GM12864 (cell line): ENCODE measurements at regions not wholly inside any gene's neighbourhood (a gene's known extent, or its start where the extent isn't known, plus 50 kb on each side); places are given as distances from the start of the nearest gene placed in this dataset.

Experiments used
- DNase-seq: peaks from one replicate; pipeline ENCODE4 v3.0.0-alpha.2; 2011; ENCODE audit warnings: low read depth
- H3K4me3 ChIP-seq: 2 replicates; pipeline ENCODE4 v1.5.1; 2011; ENCODE audit warnings: mild to moderate bottlenecking, low read depth, low read length, control low read depth
- TF ChIP-seq, protein P1 (sequence below): IDR thresholded peaks from 2 replicates; pipeline ENCODE4 v1.5.1; 2011; ENCODE audit warnings: low read depth, mild to moderate bottlenecking, moderate library complexity, low read length, control low read depth, inconsistent platforms; ENCODE audit errors: missing control alignments

DNA sequence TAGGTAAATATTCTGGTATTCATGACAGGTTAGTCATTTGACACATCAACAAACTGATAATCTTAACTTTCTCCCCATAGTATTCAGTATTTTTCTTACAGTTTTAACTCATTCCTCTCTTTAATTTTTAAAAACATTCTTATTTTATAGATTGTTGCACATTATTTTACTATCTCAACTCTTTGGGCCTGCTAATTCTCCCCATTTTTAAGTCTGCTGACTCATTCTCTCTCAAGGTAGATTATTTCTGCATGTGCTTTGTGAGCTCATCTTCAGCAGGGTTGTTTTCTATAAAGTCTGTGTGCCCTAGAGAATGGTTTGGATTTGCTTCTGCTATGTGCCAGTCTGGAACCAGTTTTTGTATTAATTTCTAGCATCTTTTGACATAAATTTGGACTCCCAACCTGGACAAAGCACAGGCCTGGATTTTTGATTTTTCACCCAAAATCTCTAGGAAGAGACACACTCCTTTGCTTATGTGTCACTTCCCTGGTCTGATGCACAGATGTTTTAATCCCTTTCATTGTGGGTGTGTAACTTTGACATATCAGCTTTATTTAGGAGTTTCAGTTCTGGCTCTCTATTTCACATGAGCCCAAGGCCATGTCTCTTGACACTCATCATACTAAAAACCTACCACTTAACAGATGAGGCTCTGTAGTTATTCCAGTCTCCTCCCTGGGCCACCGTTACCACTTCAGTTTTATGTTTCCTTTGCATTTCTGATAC lies 194.3 kb upstream of the PGRMC2 start:
- DNase-seq, result no peak
- no peak overlapping the region for H3K4me3 ChIP-seq
- TF ChIP-seq, protein P1, sequence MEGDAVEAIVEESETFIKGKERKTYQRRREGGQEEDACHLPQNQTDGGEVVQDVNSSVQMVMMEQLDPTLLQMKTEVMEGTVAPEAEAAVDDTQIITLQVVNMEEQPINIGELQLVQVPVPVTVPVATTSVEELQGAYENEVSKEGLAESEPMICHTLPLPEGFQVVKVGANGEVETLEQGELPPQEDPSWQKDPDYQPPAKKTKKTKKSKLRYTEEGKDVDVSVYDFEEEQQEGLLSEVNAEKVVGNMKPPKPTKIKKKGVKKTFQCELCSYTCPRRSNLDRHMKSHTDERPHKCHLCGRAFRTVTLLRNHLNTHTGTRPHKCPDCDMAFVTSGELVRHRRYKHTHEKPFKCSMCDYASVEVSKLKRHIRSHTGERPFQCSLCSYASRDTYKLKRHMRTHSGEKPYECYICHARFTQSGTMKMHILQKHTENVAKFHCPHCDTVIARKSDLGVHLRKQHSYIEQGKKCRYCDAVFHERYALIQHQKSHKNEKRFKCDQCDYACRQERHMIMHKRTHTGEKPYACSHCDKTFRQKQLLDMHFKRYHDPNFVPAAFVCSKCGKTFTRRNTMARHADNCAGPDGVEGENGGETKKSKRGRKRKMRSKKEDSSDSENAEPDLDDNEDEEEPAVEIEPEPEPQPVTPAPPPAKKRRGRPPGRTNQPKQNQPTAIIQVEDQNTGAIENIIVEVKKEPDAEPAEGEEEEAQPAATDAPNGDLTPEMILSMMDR, result no peak

GRCh38 chr4:128480945-128481344 lies 193.3 kb upstream of the PGRMC2 start:
- TF ChIP-seq, protein P1, result no peak
- no peak for DNase-seq

GRCh38 chr4:128477540-128477939 lies 189.9 kb upstream of the PGRMC2 start:
- no peak overlapping the region for H3K4me3 ChIP-seq
- DNase-seq, result no peak
- TF ChIP-seq, protein P1, result no peak

More at GRCh38 chr4:128480945-128481344, 193.3 kb upstream of the PGRMC2 start:
- no peak overlapping the region for H3K4me3 ChIP-seq

DNA sequence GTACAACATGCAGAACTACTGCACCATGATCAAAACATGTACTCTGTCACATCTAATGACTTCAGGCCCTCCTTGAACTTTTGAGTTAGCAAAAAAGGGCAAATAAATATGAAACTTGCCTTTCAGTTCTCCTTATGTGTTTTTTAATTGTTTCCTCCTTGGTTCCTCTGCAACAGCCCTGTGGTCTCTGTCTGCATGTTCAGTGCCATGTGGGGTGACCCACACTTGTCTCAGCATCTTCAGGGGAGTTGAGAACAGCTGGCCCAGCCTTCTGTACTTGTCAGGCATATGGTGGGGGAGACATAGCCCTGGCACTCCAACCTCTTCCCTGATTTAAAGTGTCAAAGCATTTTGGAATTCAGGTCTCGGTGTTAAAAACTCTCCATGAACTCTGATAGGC lies 188.0 kb upstream of the PGRMC2 start:
- H3K4me3 ChIP-seq, result no peak overlapping the region
- TF ChIP-seq, protein P1, result no peak
- no peak for DNase-seq

DNA sequence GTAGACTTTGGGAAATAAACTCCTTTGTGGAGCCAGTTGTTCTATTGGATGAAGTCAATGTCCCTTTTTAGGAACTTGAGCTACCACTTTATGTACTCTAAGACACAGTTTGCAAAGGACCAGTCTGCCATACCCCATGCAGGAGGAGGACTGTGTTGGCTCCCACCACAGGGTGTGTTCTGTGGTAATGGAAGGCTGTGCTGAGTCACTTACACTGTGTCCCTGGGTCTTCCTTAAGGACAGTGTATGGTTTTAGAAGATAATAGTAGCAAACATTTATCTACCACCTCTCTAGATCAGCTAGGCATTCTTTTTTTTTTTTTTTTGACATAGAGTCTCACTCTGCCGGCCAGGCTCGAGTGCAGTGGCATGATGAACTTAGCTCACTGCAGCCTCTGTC lies 184.0 kb upstream of the PGRMC2 start:
- DNase-seq, result no peak
- no peak overlapping the region for H3K4me3 ChIP-seq
- TF ChIP-seq, protein P1, result no peak

GRCh38 chr4:128470492-128471053 lies 183.0 kb upstream of the PGRMC2 start:
- DNase-seq, result no peak
- no peak overlapping the region for H3K4me3 ChIP-seq
- TF ChIP-seq, protein P1, result no peak
